Fibroblast of the conjunctiva (primary cell): ENCODE measurements at regions not wholly inside any gene's neighbourhood (a gene's known extent, or its start where the extent isn't known, plus 50 kb on each side); places are given as distances from the start of the nearest gene placed in this dataset.

Experiments
- DNase-seq: peaks from one replicate; pipeline ENCODE4 v3.0.0-alpha.2; 2010; ENCODE audit warnings: low read depth

GRCh38 chr1:88394958-88395357, 289.1 kb upstream of the PKN2 start:
- no peak for DNase-seq

DNA sequence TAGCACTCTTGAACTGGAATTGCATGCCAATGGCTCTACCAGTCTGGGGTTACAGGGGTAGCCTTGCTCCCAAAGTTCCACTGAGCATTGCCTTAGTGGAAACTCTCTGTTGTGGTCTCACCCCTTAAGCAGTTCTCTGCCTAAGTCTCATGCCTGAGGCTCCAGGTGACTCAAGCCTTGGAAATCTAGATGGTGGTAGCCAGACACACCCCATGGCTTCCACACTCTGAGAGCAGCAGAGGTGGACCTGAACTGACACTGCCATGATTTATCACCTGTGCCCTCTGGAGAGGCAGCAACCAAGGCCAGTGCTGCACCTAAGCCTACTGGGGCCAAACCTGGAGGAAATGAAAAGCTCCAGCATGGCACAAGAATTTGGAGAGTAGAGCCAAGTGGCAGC, 285.7 kb upstream of the PKN2 start:
- no peak for DNase-seq

GRCh38 chr1:88399690-88400089, 284.4 kb upstream of the PKN2 start:
- no peak for DNase-seq

- no peak for DNase-seq
These were observed 282.8 kb upstream of the PKN2 start for GRCh38 chr1:88401313-88401712.

- DNase-seq, result no peak
These were observed 279.5 kb upstream of the PKN2 start for GRCh38 chr1:88404582-88404981.

DNA sequence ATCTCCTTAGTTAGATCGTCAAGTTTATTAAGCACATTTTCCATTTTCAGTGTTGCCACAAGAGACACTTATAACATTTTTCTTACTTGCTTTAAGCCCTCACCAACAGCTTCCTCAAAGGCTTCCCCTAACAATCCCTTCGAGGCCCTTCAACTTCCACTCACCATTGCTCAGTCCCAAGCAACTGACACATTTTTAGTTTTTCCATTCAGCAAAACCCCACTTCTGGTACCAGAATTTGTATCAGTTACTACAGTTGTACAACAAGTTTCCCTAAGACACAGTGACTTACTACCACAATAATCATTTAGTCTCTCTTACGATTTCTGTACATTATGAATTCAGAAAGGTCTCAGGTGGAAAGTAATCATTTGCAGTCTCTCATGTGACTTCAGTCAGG, 276.8 kb upstream of the PKN2 start:
- no peak for DNase-seq

- no peak for DNase-seq
These were observed 262.1 kb upstream of the PKN2 start for GRCh38 chr1:88421997-88422396.

- DNase-seq, result no peak
These were observed 250.5 kb upstream of the PKN2 start for GRCh38 chr1:88433556-88433955.

GRCh38 chr1:88434836-88435235, 249.2 kb upstream of the PKN2 start:
- DNase-seq, result no peak

GRCh38 chr1:88441022-88441421, 243.1 kb upstream of the PKN2 start:
- no peak for DNase-seq

- DNase-seq, result no peak
These were observed 232.2 kb upstream of the PKN2 start for GRCh38 chr1:88451856-88452255.

DNA sequence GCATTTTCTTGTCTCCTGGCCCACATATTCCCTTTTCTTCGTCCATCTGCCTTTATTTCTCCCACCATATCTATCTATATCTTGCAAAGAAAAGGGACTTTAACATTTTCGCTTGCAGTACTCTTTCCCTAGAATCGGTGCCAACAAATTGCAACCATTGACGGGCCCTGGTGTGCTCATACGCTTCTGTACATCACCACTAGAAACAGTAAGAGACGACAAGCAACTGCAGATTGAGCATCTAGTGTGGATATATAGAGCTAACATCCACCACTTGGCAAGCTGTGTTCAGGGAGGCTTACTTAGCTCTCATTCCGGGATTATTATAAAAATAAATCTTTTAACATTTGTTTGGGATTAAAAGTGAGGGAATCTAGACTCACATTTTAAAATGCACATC, 230.8 kb upstream of the PKN2 start:
- no peak for DNase-seq

GRCh38 chr1:88454781-88455180, 229.3 kb upstream of the PKN2 start:
- no peak for DNase-seq

DNA sequence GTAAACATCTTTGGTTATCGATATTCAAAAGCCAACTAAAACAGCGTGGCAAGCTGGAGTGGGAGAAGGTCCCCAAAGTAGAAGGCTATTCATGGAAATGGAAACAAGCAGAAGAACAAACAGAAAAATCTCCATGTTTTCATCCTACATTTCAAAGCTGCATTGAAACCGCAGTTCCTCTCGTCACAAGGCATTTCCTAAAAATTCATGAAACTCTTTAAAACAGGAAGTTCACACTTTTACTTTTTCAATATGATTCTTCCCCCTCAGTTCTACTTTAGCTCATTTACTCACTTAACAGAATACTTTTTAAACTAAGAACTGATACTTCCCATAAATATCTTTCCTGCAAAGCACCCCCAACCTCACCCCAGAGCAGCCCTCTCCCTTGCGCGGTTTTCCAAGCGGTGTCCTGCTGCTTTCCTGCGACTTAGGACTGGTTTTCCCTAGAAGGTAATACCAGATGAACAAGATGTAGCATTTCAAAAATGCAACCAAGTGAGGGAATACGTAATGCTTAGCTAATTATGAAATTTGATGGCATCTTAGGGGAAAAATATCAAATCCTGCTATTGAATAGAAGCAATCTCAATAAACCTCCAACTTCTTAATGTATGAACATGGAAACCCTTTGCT, 228.3 kb upstream of the PKN2 start:
- DNase-seq, result no peak

GRCh38 chr1:88457197-88457596, 226.9 kb upstream of the PKN2 start:
- DNase-seq, result no peak

GRCh38 chr1:88461007-88461406, 223.1 kb upstream of the PKN2 start:
- no peak for DNase-seq

- no peak for DNase-seq
These were observed 222.0 kb upstream of the PKN2 start for GRCh38 chr1:88462096-88462487.

DNA sequence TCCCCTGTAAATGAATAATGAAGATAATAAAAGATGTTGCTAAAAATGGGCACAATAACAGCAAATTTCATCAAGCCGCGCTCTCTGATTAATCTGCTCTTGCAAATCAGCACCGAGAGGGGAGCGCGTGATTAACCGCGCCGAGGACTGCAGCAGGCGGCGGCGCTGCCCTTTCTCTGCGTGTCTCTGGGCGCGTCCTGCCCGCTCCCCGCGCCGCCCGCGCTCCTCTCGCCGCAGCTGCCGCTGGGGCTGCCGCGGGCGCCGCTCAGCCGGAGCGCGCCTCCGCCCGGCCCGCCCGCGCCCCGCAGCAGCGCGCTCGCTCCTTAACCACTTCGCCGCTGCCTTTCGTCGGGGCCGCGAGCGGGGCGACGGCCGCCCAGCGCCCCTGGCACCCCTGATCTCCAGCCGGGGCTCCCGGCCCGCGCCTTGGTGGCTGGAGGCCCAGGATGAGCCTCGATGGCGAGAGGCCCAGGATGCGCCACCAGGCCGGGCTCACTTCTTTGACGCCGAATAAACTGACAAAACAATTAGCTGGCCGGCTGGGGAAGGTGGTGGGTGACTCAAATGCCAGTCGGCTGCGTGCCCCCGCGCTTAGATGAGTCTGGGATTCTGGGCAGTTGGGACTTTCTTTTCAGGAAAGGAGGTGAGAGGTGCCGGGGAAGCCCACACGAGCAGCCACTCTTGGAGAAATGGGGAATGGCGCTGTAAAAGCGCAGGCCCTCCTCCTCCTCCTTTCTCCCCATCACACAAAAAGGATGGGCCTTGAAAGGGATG, 221.4 kb upstream of the PKN2 start:
- no peak for DNase-seq

DNA sequence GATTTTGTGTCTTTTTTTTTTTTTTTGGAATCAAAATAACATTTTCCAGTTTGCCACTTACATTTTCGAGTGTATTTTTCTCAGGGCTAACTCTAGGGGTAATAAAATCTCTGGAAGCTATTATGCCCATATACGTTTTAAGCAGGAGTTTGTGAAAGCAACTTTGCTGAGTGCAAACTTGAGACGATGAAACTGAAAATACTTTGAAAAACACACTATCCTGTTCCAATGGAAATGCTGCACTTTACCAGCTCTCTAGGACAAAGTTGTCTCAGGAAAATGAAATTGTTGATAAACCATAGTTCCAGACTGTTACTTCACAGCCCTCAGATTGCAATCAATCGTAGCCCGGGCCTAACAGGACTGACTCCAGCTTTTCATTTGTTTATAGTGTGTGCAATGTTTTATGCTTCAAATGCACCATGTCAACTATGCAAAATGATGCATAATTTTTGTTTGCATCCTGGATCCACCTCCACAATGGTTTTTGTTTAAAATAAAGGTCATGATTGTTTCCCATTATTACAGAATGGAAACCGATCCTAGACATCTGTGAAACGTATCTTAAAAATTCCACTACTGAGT, 220.6 kb upstream of the PKN2 start:
- no peak for DNase-seq

GRCh38 chr1:88466011-88466410, 218.1 kb upstream of the PKN2 start:
- no peak for DNase-seq

DNA sequence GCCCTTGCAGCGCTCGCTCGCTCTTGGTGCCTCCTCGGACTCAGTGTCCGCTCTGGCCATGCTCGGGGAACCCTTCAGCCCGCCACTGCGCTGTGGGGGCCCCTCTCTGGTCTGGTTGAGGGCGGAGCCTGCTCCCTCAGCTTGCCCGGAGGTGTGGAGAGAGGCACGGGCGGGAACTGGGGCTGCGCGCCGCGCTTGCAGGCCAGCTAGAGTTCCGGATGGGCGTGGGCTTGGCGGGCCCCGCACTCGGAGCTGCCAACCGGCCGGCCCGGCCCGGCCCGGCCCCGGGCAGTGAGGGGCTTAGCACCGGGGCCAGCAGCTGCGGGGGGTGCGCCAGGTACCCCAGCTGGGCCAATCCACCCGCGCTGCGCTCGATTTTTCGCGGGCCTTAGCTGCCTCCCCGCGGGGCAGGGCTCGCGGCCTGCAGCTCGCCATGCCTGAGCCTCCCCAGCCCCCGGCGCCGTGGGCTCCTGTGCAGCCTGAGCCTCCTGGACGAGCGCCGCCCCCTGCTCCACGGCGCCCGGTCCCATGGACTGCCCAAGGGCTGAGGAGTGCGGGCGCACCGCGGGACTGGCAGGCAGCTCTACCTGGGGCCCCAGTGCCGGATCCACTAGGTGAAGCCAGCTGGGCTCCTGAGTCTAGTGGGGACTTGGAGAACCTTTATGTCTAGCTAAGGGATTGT, 217.0 kb upstream of the PKN2 start:
- no peak for DNase-seq

DNA sequence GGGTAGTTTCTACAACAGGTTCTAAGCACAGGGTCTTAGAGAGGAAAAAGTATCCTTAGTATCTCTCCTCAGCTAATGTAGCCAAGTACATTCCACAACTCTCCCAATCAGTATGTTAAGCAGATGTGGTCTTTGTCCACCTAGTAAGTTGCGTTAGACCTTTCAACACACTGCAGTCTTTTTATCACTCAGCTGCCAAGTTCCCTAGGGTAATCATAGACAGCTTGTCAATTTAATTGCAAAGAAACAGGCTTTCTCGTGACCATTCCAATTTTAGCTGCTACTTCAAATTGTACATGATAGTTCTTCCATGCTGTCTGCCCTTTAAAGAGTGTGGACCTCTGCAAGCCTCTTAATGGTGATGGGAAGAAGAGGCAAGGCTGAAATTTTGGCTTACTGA, 211.8 kb upstream of the PKN2 start:
- DNase-seq, result no peak

GRCh38 chr1:88472714-88473113, 211.4 kb upstream of the PKN2 start:
- no peak for DNase-seq
